SIG-M5 treated with dmso at 0.1 percent for 504 hours (cell line): ENCODE measurements at regions not wholly inside any gene's neighbourhood (a gene's known extent, or its start where the extent isn't known, plus 50 kb on each side); places are given as distances from the start of the nearest gene placed in this dataset.
"Not testable (repeated sequence)": the region's sequence is repeated elsewhere in the genome, so short reads cannot be mapped to it uniquely, and the experiment has no call there.

Experiments
- DNase-seq: peaks from one replicate; lab custom pipeline; 2025; ENCODE audit not compliant: unreplicated experiment; lab: John Stamatoyannopoulos, UW

DNA sequence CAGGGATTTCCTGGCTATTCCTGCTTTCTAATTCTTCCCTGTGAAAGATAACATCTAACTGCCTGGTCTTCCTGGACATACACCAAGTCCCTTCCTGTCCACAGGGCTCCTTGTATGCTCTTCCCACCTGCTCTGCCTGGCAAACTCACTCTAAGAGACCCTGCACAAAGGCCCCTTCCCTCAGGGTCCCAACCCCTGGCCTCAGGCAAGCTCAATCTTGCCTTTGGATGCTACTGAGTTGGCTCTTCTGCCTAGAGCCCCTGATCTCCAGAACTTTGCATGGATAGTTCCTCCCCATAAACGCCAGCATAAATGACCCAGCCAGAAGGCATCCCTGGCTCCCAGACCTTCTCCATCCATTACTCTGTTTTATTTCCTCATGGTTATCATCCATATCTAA, 98.3 kb upstream of the OTOS start:
- DNase-seq = no peak

DNA sequence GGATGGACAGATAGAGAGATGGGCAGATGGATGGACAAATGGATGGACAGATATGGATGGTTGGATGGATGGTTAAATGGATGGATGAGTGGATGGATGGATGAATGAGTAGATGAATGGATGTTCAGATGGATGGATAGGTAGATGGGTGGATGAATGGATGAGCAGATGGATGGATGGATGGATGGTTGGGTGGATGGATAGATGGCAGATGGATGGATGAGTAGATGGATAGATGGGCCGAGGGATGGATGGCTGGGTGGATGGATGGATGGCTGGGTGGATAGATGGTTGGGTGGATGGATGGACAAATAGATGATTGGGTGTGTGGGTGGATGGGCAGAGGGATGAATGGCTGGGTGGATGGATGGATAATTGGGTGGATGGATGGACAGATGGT, 98.9 kb upstream of the OTOS start:
- DNase-seq = no peak

DNA sequence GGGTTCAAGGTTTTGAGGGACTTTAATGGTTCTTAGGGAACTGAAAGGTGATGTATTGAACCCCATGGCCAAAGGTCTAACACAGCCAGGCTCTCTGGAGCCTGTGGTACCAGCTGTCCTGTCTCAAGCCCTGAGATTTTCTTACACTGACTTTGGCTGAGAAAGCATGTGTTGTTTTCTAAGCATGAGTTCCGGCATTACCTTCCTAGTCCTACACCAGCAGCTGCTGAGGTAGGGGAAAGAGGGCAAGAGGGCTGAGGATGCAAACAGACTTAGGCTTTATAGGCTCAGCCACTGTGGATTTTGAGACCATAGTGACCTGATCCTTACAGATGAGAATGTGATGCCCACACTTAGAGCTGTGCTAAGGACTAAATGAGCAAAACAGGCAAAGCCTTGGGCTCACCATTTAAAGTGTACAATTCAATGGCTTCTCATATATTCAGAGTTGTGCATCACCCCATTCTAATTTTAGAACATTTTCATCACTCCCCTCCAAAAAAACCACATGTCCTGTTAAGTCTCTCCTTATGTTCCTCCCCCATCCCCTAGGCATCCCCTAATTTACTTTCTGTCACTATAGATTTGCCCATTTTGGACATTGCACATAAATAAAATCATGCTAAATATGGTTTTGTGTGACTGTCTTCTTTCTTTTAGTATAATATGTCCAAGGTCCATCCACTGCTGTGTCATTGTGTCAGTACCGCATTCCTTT, 99.7 kb upstream of the OTOS start:
- DNase-seq = no peak

DNA sequence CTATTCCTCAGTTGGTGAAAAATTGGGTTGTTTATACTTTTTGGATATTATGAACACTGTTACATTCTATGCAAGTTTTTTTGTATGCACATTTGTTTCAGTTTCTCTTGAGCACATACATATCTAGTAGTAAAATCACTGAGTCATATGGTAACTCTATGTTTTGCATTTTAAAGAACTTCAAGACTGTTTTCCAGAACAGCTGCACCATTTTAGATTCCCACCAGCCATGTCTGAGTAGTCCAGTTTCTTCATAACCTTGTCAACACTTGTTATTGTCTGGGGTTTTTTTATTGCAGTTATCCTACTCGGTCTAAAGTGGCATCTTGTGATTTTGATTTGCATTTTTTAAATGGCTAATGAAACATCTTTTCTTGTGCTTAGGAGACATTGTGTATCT, 100.3 kb upstream of the OTOS start:
- DNase-seq = no peak

DNA sequence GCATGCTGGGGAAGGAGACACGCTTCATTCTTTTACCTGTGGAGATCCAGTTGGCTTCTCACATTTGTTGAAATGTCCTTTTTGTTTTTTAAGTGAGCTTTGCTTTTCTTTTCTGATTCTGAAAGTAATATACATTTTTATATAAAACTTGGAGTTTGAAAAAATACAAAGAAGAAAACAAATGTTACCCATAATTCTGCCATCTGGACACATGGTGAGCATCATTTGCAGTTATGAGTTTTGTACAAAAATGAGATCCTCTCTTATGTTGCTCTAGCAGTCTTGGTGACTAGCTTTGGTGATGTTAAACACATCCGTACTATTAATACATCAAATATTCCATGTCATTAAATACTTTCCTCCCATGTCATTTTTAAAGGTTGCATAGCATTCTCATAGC, 101.1 kb upstream of the OTOS start:
- DNase-seq = no peak

DNA sequence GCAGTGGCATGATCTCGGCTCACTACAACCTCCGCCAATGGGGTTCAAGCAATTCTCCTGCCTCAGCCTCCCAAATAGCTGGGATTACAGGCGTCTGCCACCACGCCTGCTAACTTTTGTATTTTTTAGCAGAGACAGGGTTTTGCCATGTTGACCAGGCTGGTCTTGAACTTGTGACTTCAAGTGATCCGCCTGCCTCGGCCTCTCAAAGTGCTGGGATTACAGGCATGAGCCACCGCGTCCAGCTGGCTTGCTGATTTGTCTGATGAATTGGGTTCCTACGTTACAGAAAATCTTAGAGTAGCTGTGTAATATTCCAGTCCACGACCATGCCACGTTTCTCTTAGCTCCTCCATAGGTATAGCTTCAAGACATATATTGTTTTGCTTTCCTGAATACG, 102.6 kb upstream of the OTOS start:
- DNase-seq = not testable (repeated sequence)

DNA sequence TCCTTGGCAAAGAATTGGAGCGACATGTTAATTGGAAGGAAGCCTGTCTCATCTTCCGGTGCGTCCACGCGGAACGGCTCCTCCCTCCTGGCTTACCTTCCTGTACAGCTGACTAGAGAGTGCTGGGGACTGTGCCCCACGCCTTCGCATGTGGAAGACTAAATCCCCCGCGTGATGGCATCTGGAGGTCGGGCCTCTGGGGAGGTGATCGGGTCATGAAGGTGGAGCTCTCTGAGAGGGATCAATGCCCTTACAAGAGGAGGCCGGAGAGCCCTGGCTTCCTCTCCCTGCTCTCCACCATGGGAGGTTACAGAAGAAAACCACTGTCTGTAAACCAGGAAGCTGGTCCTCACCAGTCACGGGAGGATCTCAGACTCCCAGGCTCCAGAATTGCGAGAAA, 104.1 kb upstream of the OTOS start:
- DNase-seq = no peak

DNA sequence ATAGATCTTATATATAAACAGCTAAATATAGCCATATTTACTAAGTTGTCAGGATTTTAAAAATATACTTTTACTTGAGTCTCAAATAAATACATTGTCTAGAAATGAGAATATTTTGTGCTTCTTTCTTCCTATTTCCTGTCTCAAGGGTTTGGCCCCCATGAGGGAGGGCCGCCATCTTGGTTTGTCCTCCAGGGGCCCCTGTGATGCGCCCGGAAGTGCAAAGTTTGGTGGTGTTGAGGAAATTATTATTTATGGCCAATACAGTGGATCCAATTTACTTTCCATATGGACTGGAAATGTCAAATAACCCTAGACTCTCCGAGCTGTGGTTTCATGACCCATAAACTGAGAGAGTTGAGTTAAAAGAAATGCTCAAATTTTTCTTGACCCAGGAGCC, 104.7 kb upstream of the OTOS start:
- DNase-seq = no peak

DNA sequence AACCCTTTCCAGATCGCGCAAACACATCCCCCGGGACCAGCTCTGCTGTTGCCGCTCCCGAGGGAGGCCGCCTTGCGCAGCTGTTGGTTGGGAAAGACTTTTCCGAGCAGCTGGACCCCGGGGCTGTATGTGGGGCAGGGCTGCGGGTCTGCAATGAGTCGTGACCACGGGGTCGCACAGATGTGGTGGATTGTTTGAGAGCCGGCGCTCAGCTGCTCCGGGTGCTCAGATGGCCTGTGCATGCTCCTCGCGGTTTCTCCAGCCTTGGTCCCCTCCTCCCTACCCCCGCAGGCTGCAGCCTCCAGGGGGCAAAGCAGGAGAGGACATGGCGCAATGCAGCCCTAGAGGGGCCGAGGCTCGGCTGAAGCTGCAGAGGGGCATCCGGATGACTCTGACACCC, 105.2 kb upstream of the OTOS start:
- no peak for DNase-seq

DNA sequence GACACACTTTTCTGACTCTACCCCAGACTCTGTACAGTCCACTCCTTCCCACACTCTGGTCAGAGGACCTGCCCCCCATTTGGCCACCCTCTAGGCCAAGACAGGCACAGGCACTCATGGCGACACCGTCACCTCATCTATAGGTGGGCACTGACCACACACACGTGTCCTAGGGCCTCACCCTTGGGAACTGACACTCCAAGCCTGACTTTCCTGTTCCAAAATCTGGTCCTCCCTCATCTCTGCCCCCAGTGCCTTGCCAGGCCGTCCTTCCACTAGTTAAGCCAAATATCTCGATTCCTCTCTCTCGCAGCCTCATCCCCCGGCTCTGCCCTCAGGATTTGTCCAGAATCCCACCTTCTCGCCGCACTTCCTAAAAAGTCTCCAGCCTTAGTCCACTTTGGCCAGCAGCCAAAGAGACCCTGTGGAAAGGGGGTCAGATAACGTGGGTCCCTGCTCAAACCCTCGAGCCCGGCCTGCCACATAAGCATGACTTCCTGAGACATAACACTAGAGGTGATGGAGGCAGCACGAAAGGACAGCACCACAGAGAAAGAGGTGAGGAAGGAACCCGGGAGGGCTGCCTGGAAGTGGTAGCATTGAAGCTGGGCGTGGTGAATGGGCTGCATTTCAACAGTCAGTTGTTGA, 105.8 kb upstream of the OTOS start:
- no peak for DNase-seq

DNA sequence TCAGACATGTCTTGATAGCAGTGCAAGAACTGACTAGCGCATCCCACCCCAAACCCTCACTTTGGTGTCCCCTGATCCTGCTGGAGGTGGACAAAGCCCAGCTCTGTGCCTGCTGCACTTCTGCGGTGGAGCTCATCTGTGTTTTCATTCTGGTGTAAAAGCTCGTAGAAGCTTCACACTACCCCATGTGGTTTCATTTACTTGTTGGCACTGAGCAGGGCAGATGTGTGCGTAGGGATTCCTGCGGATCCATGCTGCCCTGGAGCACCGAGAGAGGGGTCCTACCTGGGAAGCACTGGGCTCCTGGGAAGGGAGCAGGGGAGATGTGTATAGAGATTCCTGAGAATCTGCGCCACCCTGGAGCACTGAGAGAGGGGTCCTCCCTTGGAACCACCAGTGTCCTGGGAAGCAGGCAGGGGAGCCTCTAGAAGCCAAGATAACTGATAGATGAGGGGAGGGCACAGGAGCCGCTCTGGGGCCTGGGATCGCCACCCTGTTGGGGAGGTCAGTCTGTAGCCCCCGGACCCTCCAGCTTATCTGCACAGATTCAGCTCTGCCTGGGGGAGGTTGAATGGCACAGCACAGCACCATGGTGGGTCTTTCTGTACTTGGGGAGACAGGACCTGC, 106.9 kb upstream of the OTOS start:
- no peak for DNase-seq

DNA sequence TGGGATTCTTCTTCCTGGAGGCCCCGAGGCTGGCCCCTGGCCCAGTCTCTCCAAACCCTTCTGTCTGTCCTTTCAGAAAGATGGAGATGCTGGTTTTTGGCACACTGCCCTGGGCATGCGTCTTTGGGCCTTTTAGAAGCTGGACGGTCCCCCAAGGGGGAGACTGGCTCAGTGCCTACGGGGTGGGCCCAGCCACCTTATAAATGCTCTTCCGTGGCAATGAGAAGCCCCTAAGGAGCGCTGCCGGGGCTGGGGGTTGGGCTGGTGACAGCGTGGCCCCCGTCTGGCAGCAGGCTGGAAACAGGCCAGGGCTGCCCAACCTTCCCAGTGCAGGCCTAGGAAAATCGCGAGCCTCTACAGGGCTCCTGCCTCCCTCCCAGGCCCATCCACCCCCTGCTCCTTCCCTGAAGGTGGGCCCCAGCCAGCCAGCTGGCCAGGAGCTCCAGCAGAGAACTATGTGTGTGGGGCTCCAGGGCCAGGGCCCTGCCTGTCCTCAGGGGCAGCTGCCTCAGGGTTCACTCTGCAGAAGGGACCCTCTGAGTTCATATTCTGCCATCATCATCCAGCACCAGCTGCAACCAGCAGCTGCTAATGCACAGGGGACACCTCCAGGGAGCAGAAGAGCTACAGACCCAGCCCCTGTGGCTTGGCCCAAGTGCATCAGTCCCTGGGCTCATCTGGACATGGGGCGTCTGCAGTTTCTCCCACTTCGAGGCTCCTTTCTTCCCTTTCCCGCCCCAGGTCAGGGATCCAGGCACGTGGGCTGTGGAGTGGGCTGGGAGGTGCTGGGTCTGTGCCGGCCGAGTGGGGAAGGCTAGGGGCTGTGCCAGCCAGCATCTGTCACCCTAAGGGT, 107.6 kb upstream of the OTOS start:
- no peak for DNase-seq

DNA sequence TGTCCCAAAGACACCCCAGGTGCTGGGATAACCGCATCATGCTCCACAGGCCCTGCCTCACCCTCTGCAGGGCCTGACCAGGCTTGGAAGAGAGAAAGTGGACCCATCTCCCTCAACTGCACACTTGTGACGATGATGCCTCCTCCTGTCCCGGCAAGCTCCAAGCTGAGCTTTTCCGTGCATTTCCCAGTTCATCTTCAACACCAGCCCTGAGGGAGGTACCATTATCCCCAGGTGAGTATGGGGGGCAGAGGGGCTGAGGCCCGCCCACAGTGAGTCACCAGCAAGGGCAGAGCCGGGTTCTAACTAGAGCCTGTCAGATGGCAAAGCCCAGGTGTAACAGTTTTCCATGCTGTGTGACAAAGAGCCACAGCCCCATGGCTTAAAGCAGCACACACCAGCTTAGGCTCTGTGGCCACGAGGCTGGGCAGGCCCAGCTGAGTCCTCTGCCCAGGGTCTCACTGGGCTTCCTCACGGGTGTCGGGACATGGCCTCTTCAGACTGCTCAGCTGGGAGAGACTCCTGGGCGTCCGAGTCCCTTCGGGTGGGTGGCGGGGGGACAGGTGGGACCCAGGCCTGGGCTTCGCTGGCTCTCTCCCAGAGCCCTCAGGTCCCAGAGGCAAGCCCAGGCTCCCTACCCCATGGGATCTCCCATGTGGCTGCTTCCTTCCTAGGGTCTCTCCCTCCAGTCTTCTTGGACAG, 108.4 kb upstream of the OTOS start:
- no peak for DNase-seq

DNA sequence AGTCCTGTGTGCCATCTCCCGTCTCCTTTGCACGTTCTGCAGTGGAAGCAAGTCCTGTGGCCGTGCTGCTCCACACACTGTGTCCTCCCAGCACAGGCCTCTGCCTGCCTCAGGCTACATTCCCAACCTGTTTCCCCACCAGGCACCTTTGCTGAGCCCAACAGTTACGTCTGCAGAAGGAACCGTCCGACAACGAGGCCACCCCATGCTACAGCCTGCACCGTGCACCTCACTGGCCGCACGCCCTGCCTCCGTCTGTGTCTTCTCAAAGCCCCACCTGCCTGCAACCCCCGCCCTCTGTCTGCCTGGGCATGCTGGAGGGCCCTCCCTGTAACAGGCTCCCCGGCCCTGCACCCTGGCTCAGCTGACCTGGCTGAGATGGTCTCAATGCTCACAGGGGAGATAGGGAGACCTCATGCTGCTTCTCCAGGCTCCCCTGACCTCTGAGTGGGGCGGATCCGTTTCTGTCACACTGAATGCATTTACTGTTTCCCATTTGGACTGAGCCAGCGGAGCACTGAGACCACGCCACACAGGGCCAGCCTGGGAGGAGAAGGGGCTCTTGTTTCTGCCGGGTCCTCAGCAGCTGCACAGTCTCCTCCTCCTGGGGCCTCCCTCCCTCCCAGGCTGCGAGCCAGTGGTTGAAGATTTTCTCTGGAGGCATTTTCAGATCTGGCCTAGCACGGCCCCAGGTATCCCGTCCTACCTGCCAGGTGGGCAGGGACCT, 109.1 kb upstream of the OTOS start:
- DNase-seq = no peak

DNA sequence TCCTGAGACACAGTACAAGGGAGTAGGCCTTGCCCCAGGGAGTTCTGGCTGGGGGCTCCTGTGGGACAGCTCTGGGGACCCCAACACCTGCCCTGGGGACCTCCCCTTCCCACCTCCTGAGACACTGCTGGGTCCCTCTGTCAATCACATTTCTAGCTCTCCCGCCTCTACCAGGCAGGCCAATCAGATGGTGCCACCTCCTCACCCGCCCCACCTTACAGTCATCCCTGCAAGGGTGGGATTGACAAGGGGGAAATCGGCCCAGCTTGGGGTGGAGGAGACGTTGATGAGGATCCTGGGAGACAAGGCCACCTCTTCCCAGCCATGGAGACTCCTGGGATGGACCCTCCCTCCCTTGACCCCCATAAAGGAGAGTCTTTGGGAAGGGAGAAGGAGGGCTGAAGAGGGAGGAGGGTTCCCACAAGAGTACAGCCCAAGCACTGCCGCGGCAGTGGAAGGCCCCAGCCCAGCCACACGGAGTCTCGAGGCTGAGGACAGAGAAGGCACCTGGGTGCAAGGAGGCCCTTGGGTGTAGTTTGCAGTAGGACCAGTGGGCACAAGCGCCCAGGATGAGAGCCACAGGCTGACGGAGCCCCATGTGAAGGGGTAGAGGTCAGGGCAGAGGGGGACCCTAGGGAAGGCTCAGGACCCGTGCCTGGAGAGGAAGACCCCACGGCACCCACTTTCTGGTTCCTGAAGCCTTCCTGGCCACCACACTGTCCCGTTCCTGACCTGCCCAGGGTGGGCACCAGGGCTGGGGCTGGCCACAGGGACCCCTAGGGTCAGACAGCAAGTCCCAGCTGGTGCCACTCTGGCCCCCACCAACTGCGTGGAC, 109.9 kb upstream of the OTOS start:
- no peak for DNase-seq

DNA sequence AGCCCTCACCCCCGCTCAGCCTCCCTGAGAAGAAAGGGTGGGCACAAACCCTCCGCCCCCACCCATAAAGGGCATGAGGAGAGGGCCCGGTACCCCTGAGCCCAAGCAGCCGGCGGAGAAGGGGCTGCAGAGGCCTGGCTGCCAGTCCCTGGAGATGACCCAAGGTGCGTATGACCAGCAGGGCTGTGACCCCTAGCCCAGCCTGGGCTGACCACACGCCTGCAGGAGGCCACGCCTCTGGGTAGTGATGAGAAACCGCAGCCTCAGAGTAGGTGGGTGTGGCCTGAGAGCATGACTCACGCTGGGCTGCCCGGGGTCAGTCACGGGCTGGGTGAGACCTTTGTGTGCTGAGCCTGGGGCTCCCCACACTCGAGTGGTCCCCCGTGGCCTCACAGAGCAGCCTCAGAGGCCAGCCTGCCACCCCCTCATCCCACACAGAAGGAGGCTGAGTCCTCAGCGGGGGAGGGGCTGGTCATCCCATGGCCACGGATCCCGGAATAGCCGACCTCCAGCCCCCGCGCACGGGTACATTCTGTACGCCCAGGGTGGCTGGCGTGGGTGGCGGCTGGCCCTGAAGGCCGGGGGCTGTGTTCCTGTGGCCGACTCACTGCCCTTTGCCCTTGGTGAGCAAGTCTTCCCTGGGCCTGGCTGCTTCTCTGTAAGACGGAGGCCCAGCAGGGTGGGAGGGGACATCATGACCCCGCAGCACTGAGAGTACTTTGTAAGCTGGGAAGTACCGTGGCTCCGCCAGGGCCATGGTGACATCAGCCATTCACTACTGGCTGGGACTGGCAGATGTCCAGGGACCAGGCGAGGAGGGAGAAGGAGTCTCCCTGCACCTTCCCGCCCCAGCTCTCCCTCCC, 110.8 kb upstream of the OTOS start:
- peak; percentile 36 for DNase-seq

DNA sequence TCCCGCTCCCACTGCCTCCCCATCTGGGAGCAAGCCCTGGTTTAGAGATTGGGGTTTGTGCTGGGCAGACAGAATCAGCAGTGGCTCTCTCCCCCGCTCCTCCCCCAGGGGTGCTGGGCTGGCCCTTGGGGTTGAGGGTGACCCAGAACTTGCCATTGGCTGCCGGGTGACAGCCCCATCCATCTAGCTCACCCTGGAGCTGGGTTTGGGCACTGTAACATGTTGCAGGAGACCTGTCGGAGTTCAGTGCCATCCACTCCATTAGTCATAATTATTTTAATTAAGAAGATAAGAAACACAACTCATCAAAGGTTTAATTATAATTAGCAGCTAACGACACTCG, 111.4 kb upstream of the OTOS start:
- no peak for DNase-seq

DNA sequence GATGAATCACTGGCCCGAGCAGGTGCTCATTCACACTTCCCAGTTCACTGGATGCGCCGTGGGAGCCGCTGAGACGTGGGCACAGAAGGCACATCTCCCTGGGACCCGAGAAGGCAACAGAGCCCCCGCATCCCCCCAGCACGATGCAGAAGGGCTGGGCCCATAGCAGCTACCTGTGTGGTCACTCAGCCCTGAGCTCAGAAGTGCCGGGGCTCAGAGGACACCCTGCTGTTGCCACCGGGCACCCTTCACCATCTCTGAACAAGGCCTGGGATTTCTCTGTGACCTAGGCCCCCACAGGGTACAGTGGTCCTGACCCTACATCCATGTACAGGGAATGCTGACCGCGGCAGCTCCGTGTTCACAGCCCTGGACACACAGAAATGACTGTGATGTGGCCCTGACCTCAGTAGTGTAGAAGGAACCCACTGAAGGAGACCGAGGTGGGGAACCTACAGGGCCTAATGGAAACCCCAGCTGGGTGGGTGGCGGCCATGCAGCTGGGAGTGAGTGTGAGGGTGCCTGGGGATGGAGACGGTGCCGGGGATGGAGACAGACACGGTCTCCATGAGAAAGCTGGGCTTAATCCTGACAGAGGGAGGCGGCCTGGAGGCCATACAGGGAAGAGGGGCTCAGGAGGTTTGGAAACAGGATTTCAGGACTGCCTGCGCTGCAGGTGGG, 111.9 kb upstream of the OTOS start:
- no peak for DNase-seq
